ENCODE measurements at regions not wholly inside any gene's neighbourhood (a gene's known extent, or its start where the extent isn't known, plus 50 kb on each side); places are given as distances from the start of the nearest gene placed in this dataset.

GRCh38 chr14:48747561-48748089 is 838.6 kb downstream of the RPS29 start:
- TF ChIP-seq EZH2 (IDR thresholded peaks at IDR 0.05; ENCODE audit: low read length, unreplicated experiment) (no peak), CTCF (conservative IDR thresholded peaks at IDR 0.05; ENCODE audit: low read depth, low read length) (no peak), EZH2phosphoT487 (IDR thresholded peaks at IDR 0.05; ENCODE audit: borderline replicate concordance, low read length) (no peak)
